ENCODE measurements at regions not wholly inside any gene's neighbourhood (a gene's known extent, or its start where the extent isn't known, plus 50 kb on each side); places are given as distances from the start of the nearest gene placed in this dataset.

DNA sequence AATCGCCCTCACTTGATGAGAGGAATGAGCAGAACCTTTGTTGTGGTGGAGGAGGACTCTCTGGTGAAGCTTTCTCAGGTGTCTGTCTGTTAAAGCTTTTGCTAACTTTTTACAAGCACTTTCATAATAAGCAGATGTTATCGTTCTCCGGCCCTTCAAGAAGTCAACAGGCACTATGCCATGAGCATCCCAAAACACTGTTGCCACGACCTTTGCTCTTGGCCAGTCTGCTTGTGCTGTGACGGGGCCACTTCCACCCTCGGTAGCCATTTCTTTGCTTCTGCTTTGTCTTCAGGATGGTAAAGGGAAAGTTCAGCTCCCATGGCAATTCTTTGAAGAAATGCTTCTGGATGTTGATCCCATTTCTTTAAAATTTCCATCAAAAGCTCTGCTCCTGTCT is 93.5 kb upstream of the ANKRD10 start:
- H3K36me3 ChIP-seq: no peaks in the 10 kb centered on the region
- peaks cover 0 to 25% of the 10 kb centered on the region in 2 donors for H3K4me1 ChIP-seq
- no peak for DNase-seq (ENCODE audit: low spot score)
- no peak overlapping the region for H3K4me3 ChIP-seq
- no peak for TF ChIP-seq CTCF (IDR thresholded peaks at IDR 0.05)
- H3K27ac ChIP-seq: no peak overlapping the region
- H3K27me3 ChIP-seq: no peaks in the 10 kb centered on the region
- no peaks in the 10 kb centered on the region for H3K9me3 ChIP-seq

GRCh38 chr13:111007209-111007608 is 92.3 kb upstream of the ANKRD10 start:
- Histone ChIP-seq H3K4me3 (no peak overlapping the region), H3K36me3 (no peaks in the 10 kb centered on the region), H3K9me3 (no peaks in the 10 kb centered on the region), H3K4me1 (peaks cover 0 to 25% of the 10 kb centered on the region in 2 donors), H3K27me3 (no peaks in the 10 kb centered on the region), H3K27ac (peak overlapping the region; percentile 83 to 84)
- no peak for DNase-seq (ENCODE audit: low spot score)
- no peak for TF ChIP-seq CTCF (IDR thresholded peaks at IDR 0.05)

GRCh38 chr13:111006506-111007031 is 91.7 kb upstream of the ANKRD10 start:
- H3K27ac ChIP-seq: peak overlapping the region; percentile 83 to 84
- no peaks in the 10 kb centered on the region for H3K9me3 ChIP-seq
- no peaks in the 10 kb centered on the region for H3K27me3 ChIP-seq
- H3K4me3 ChIP-seq: no peak overlapping the region
- TF ChIP-seq CTCF (IDR thresholded peaks at IDR 0.05): no peak
- H3K36me3 ChIP-seq: no peaks in the 10 kb centered on the region
- DNase-seq (ENCODE audit: low spot score): peak; percentile 89
- peaks cover 0 to 25% of the 10 kb centered on the region in 2 donors for H3K4me1 ChIP-seq

- Histone ChIP-seq H3K4me1 (peaks cover 0 to 25% of the 10 kb centered on the region in 2 donors), H3K9me3 (no peaks in the 10 kb centered on the region), H3K4me3 (no peak overlapping the region), H3K27ac (peak overlapping the region; percentile 83 to 84), H3K36me3 (no peaks in the 10 kb centered on the region), H3K27me3 (no peaks in the 10 kb centered on the region)
- DNase-seq (ENCODE audit: low spot score): no peak
- TF ChIP-seq CTCF (IDR thresholded peaks at IDR 0.05): no peak
These were observed 91.1 kb upstream of the ANKRD10 start for GRCh38 chr13:111005808-111006505.

GRCh38 chr13:111005364-111005763 is 90.5 kb upstream of the ANKRD10 start:
- DNase-seq (ENCODE audit: low spot score): no peak
- Histone ChIP-seq H3K27ac (peak overlapping the region; percentile 83 to 84), H3K27me3 (no peaks in the 10 kb centered on the region), H3K9me3 (no peaks in the 10 kb centered on the region), H3K4me3 (no peak overlapping the region), H3K4me1 (peaks cover 0 to 25% of the 10 kb centered on the region in 2 donors), H3K36me3 (no peaks in the 10 kb centered on the region)
- TF ChIP-seq CTCF (IDR thresholded peaks at IDR 0.05): no peak
